DMS53 treated with DMSO at 0.1 percent for 48 hours (cell line): ENCODE measurements at regions not wholly inside any gene's neighbourhood (a gene's known extent, or its start where the extent isn't known, plus 50 kb on each side); places are given as distances from the start of the nearest gene placed in this dataset.

Experiments used
- DNase-seq: peaks from one replicate; lab custom pipeline; 2025; ENCODE audit not compliant: unreplicated experiment; lab: John Stamatoyannopoulos, UW

- DNase-seq = no peak
These were observed 1145.6 kb downstream of the KCNT2 start for GRCh38 chr1:195462646-195463045.

GRCh38 chr1:195462152-195462551 lies 1146.1 kb downstream of the KCNT2 start:
- DNase-seq = no peak

- no peak for DNase-seq
These were observed 1149.9 kb downstream of the KCNT2 start for GRCh38 chr1:195458365-195458764.

DNA sequence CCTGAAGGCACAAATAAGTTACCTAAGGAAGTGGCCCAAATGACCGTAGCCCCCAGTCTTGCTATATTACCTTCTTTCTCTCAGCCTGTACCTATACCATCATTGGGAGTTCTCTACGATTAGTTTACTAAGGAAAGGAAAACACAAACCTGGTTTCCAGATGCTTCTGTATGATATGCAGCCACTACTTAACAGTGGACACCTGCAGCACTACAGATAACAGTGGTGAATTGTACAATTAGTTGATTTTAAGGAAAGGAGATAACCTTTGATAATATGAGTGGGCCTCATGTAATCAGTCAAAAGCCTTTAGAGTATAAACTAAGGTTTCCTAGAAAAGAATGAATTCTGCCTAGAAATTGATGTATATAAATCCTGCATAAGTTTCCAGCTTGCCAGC lies 1157.4 kb downstream of the KCNT2 start:
- DNase-seq = no peak

- DNase-seq = no peak
These were observed 1168.6 kb downstream of the KCNT2 start for GRCh38 chr1:195439661-195440060.

DNA sequence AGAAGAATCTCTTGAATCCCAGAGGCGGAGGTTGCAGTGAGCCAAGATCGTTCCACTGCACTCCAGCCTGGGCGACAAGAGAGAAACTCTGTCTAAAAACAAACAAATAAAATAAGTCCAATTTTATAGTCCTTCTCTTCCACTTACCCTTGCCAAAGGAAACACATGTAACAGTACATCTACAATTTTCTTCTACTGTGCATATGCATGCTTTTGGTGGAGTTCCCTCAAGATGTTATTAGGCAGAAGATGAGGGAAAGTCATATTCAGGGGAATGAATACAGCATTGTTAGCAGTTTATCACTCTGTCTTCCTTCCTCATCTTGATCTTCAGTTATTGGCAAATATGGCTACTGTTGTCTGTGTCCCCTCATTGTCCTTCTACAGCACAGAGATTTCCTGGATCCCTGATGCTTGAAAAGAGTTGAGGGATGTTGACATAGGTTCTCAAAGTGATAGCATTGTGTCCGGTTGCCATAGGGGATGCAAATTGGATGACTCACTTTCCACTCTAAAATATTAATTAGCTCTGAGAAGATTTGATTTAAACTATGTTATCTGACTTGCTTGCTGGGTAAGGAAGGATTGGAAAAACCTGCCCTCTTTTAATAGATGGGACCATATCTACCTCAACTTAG lies 1173.6 kb downstream of the KCNT2 start:
- no peak for DNase-seq

- DNase-seq = no peak
These were observed 1177.4 kb downstream of the KCNT2 start for GRCh38 chr1:195430826-195431225.

- no peak for DNase-seq
These were observed 1179.3 kb downstream of the KCNT2 start for GRCh38 chr1:195428927-195429326.

DNA sequence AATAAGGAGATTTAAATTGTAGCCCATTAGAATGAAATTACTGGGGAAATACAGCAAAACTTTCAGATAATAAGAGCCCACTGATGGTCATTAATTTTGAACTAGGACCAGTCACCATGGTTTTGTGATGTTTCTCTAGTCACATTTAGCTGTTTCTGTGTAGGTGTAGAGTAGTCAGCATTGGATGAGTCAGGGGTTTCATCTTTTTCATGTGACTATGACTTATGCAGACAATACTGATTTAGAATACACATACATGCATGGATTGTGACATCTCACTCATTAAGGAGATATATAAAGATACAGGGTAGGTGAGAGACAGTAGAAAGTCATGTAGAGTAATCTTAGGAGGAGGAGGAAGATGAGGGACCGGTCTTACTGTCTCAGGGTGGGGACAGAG lies 1192.7 kb downstream of the KCNT2 start:
- DNase-seq = no peak

DNA sequence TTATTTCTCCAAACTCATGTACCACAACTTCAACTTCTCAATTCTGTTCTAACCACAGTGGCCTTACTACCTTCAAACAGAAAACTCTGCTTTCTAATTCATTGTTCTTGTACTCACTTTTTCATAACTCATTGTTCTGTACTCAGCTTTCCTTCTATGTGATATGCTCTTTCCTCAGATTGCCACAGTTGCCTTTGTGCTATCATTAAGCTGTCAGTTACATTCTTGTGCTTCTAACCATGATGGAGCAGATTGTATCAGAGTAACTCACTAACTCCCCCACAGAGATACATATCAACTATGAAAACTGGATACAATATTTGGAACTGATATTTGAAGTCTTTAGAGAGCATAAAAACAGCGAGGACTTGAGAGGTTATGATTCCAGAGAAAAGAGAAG lies 1213.7 kb downstream of the KCNT2 start:
- no peak for DNase-seq

- no peak for DNase-seq
These were observed 1232.0 kb downstream of the KCNT2 start for GRCh38 chr1:195376190-195376589.

DNA sequence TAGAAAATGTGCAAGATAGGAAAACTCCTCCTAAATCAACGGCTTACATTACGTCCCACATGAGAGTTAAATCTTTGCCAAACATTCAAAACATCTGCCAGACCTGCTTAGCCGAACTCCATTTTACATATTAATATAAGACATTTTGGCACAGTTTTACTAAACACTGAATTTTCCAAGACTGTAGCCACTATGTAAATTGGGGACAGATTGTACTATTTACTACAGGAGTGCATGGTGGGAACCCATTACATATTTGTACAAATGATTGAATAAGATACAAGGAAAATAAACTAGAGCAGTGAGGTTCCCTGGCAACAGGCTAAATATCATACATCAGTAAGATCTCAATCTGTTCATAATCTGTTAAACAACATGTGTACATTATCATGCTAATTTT lies 1234.4 kb downstream of the KCNT2 start:
- DNase-seq = no peak

- no peak for DNase-seq
These were observed 1263.1 kb downstream of the KCNT2 start for GRCh38 chr1:195345149-195345548.

DNA sequence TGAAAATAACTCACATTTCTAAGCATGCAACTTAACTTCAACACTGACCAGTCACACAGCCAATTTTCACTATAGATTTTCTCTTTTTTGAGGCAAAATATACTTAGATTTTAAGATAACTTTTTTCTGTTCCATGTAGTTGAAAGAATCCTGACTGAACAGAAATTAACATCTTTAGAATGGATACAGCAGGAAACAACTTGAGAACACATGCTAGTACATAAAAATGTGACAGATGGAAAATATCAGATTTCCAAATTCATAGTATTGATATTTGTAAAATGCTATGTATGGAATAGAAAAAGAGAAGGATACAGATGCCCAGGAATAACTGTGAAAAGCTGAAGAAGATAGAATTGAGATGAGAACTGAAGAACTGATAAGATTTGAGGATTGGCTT lies 1270.6 kb downstream of the KCNT2 start:
- DNase-seq = no peak

DNA sequence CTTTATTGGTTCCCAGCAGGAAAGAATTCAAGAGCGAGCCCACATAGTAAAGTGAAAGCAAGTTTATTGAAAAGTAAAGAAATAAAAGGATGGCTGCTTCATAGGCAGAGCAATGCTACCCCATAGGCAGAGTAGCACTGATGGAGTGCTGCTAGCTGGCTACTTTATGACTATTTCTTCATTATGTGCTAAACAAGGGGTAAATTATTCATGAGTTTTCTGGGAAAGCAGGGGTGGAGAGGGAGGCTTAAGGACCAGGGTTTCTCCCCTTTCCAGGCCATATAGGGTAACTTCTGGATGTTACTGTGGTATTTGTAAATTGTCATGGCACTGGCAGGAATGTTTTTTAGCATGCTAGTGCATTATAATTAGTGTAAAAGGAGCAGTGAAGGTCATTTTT lies 1271.4 kb downstream of the KCNT2 start:
- DNase-seq = no peak

- DNase-seq = no peak
These were observed 1272.7 kb downstream of the KCNT2 start for GRCh38 chr1:195335541-195335940.

GRCh38 chr1:195332102-195332501 lies 1276.1 kb downstream of the KCNT2 start:
- DNase-seq = no peak

- DNase-seq = no peak
These were observed 1279.6 kb downstream of the KCNT2 start for GRCh38 chr1:195328681-195329080.

DNA sequence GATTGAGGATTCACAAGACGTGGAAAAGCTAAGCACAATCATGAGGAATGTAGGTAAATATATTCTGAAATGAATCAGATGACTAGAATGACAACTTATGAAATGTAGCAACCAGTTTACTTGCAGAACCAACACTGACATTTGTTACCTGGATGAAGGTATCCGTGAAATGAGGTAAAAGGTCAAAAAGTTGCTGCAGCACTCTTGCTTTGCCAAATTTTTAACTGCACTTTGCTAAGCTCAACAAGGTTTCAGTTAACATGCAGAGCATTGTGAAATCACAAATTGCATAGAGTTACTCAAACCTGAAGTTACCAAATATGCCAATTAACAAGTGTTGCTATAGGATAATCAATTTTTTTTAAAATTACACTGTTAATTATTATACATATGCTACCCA lies 1280.1 kb downstream of the KCNT2 start:
- DNase-seq = no peak

DNA sequence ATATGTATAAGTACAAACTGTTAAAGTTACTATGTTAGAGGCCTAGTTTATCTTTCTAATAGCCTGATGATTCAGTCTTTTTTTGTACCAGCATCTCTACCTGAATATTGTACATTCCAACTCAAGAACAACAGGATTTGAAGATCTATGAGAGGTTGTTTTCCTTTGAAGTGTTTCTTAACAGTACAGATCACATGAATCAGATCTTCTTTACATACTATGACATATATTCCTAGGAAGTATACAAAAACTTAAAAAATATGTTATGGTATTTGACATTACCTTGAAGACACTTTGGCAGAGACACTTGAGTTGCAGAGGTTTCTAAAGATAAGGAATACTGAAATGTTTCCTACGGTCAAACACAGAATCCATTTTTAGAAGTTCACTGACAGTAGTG lies 1280.9 kb downstream of the KCNT2 start:
- DNase-seq = no peak

DNA sequence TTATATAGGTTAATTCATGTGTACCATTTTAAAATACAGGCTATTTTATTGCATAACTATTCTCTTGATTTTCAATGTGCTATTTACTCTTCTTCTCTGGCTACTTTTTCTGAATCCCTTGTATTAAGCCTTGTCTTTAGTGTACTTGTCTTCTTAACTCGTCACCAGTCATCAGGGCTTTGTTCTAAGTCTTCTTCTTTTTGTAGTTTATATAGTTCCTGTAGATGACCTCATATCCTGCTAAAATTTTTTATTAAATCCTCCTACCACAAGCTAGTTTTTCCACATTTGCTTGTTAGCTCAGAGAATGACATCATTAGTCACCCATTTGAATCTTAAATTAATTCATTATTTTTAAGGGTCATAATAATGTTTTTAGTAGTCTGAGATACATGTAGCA lies 1281.9 kb downstream of the KCNT2 start:
- no peak for DNase-seq

- DNase-seq = no peak
These were observed 1283.1 kb downstream of the KCNT2 start for GRCh38 chr1:195325181-195325580.

DNA sequence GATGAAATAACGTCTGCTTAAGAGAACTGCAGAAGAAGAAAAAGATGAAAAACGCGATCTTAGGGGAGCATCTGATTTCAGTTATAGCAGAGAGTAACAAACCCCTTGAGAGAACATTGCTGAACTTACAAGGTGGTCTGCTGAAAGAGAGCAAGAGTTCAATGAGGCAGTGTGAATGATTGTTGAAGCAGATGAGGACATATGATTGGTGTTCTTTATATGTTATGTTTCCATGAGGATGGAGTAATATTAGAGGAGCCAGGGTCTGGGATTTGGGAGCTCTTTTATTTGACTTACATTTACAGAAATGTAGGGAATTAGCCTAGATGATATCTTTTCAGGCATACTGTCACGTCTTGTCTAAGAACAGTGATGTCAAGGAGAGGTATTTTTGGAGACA lies 1302.0 kb downstream of the KCNT2 start:
- no peak for DNase-seq

DNA sequence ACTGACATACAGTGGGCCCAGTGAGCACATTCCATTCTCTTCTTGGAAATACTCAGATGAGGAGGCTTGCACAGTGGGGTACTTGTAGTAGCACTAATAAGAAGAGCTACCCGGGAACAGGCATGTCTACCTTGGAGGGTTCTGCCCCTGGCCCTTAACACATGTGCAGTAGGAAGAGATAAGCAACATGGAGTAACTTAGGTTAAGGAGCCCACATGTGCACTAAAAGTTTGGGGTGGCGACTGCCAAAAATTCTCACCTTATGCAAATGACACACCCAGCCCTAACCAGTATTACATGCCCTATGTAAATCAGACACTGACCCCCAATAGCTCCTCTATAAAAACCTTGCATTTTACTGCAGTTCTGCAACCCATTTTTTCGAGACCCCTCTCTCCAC lies 1313.3 kb downstream of the KCNT2 start:
- no peak for DNase-seq
